H9 (cell line): ENCODE measurements at regions not wholly inside any gene's neighbourhood (a gene's known extent, or its start where the extent isn't known, plus 50 kb on each side); places are given as distances from the start of the nearest gene placed in this dataset.

Experiments used
- DNase-seq: peaks from one replicate; pipeline ENCODE4 v3.0.0-alpha.2; 2017
- H2AFZ ChIP-seq: one replicate; pipeline ENCODE4 v1.6.1; 2013; ENCODE audit warnings: mild to moderate bottlenecking, low read length, control low read depth, moderate library complexity
- H2AK5ac ChIP-seq: 2 replicates; pipeline ENCODE4 v1.6.1; 2013; ENCODE audit warnings: low read length, control low read depth, mixed read lengths; ENCODE audit not compliant: insufficient read length
- H2BK120ac ChIP-seq: one replicate; pipeline ENCODE4 v1.6.1; 2013; ENCODE audit warnings: low read depth, mild to moderate bottlenecking, low read length, control low read depth, inconsistent platforms; ENCODE audit not compliant: poor library complexity, severe bottlenecking
- H2BK12ac ChIP-seq: 2 replicates; pipeline ENCODE4 v1.6.1; 2013; ENCODE audit warnings: low read length, control low read depth, mixed read lengths, low read depth; ENCODE audit not compliant: insufficient read length
- H2BK15ac ChIP-seq: 2 replicates; pipeline ENCODE4 v1.6.1; 2013; ENCODE audit warnings: low read depth, low read length, control low read depth
- H2BK20ac ChIP-seq: one replicate; pipeline ENCODE4 v1.6.1; 2013; ENCODE audit warnings: low read depth, mild to moderate bottlenecking, low read length, control low read depth, inconsistent platforms; ENCODE audit not compliant: poor library complexity, severe bottlenecking
- H2BK5ac ChIP-seq: 2 replicates; pipeline ENCODE4 v1.6.1; 2013; ENCODE audit warnings: low read length, control low read depth, mixed read lengths; ENCODE audit not compliant: insufficient read length
- H3K14ac ChIP-seq: 2 replicates; pipeline ENCODE4 v1.6.1; 2013; ENCODE audit warnings: low read length, control low read depth; ENCODE audit not compliant: insufficient read depth
- H3K18ac ChIP-seq: 2 replicates; pipeline ENCODE4 v1.6.1; 2013; ENCODE audit warnings: low read depth, mild to moderate bottlenecking, mixed read lengths, low read length, control low read depth; ENCODE audit not compliant: insufficient read length
- H3K23ac ChIP-seq: 2 replicates; pipeline ENCODE4 v1.6.1; 2013; ENCODE audit warnings: low read length, control low read depth, mixed read lengths, low read depth; ENCODE audit not compliant: insufficient read length
- H3K23me2 ChIP-seq: 2 replicates; pipeline ENCODE4 v1.6.1; 2013; ENCODE audit warnings: low read depth, mild to moderate bottlenecking, mixed read lengths, low read length, control low read depth; ENCODE audit not compliant: insufficient read length, poor library complexity, severe bottlenecking
- H3K27ac ChIP-seq: 2 replicates; pipeline ENCODE4 v1.5.1; 2013; ENCODE audit warnings: low read length, control low read depth, mixed read lengths, low read depth; ENCODE audit not compliant: insufficient read length
- H3K27me3 ChIP-seq: 2 replicates; pipeline ENCODE4 v1.6.1; 2013; ENCODE audit warnings: low read length, control low read depth, inconsistent platforms; ENCODE audit not compliant: insufficient read depth
- H3K4ac ChIP-seq: 2 replicates; pipeline ENCODE4 v1.6.1; 2013; ENCODE audit warnings: low read depth, mild to moderate bottlenecking, control low read depth, inconsistent platforms, low read length, moderate library complexity
- H3K4me1 ChIP-seq: 2 replicates; pipeline ENCODE4 v1.6.1; 2013; ENCODE audit warnings: low read length, control low read depth, inconsistent platforms; ENCODE audit not compliant: insufficient read depth
- H3K4me2 ChIP-seq: 2 replicates; pipeline ENCODE4 v1.6.1; 2013; ENCODE audit warnings: low read length, control low read depth, mixed read lengths; ENCODE audit not compliant: insufficient read length, insufficient read depth
- H3K56ac ChIP-seq: 2 replicates; pipeline ENCODE4 v1.6.1; 2013; ENCODE audit warnings: low read depth, mild to moderate bottlenecking, mixed read lengths, low read length, control low read depth; ENCODE audit not compliant: insufficient read length
- H3K79me1 ChIP-seq: 2 replicates; pipeline ENCODE4 v1.6.1; 2013; ENCODE audit warnings: low read depth, mild to moderate bottlenecking, moderate library complexity, low read length, control low read depth, inconsistent platforms; ENCODE audit not compliant: insufficient read depth, poor library complexity, severe bottlenecking
- H3K79me2 ChIP-seq: 2 replicates; pipeline ENCODE4 v1.6.1; 2013; ENCODE audit warnings: low read length, control low read depth, inconsistent platforms; ENCODE audit not compliant: insufficient read depth
- H3K9ac ChIP-seq: 2 replicates; pipeline ENCODE4 v1.6.1; 2013; ENCODE audit warnings: low read length, control low read depth, mixed read lengths; ENCODE audit not compliant: insufficient read length; ENCODE audit errors: extremely low read depth
- H3K9me3 ChIP-seq: one replicate; pipeline ENCODE4 v1.6.1; 2013; ENCODE audit warnings: low read depth, low read length, inconsistent platforms; ENCODE audit not compliant: control insufficient read depth
- H3T11ph ChIP-seq: one replicate; pipeline ENCODE4 v1.6.1; 2013; ENCODE audit warnings: mild to moderate bottlenecking, low read length, control low read depth, inconsistent platforms
- H4K20me1 ChIP-seq: one replicate; pipeline ENCODE4 v1.6.1; 2013; ENCODE audit not compliant: control insufficient read depth, insufficient read length, insufficient read depth
- H4K5ac ChIP-seq: 2 replicates; pipeline ENCODE4 v1.6.1; 2013; ENCODE audit warnings: low read depth, mild to moderate bottlenecking, mixed read lengths, low read length, control low read depth; ENCODE audit not compliant: insufficient read length
- H4K8ac ChIP-seq: replicated peaks from 2 replicates; pipeline ENCODE4 v1.6.1; 2013; ENCODE audit warnings: low read length, control low read depth, mixed read lengths, low read depth; ENCODE audit not compliant: insufficient read length
- H4K91ac ChIP-seq: 2 replicates; pipeline ENCODE4 v1.6.1; 2013; ENCODE audit warnings: low read depth, mild to moderate bottlenecking, moderate library complexity, mixed read lengths, low read length, control low read depth; ENCODE audit not compliant: insufficient read length
- H3K27ac Mint-ChIP-seq, 3 experiments: 2 replicates in 2 of 3; 3 replicates in 1 of 3; pipeline ENCODE4 v1.8.0; 2020 to 2021; ENCODE audit warnings: mixed read lengths in 3 of 3, mild to moderate bottlenecking in 1 of 3, moderate library complexity in 1 of 3
- H3K27me3 Mint-ChIP-seq: 2 replicates; pipeline ENCODE4 v1.8.0; 2021; ENCODE audit warnings: low read depth, mild to moderate bottlenecking, moderate library complexity, mixed read lengths
- H3K36me3 Mint-ChIP-seq, 3 experiments: 2 replicates in 2 of 3; 3 replicates in 1 of 3; pipeline ENCODE4 v1.8.0; 2020 to 2021; ENCODE audit warnings: low read depth in 3 of 3, mixed read lengths in 3 of 3; ENCODE audit not compliant: insufficient read depth in 1 of 3
- H3K4me1 Mint-ChIP-seq, 2 experiments: 2 replicates each; pipeline ENCODE4 v1.8.0; 2020; ENCODE audit warnings: mixed read lengths in 2 of 2
- H3K4me3 Mint-ChIP-seq, 2 experiments: 2 replicates in 1 of 2; 3 replicates in 1 of 2; pipeline ENCODE4 v1.8.0; 2020 to 2021; ENCODE audit warnings: mild to moderate bottlenecking in 2 of 2, mixed read lengths in 2 of 2, moderate library complexity in 1 of 2
- H3K9me3 Mint-ChIP-seq, 2 experiments: 2 replicates in 1 of 2; 3 replicates in 1 of 2; pipeline ENCODE4 v1.8.0; 2020; ENCODE audit warnings: mild to moderate bottlenecking in 2 of 2, mixed read lengths in 2 of 2, moderate library complexity in 1 of 2
- CTCF ChIP-seq: fragments of 200-600 bp; sonication (generic); conservative IDR thresholded peaks from 3 replicates; pipeline ENCODE4 v1.8.0; 2021; ENCODE audit warnings: antibody characterized with exemption, mild to moderate bottlenecking
- WGBS: extraction: QIAGEN DNeasy Blood & Tissue Kit; methylation state at CpG from one replicate; pipeline ENCODE4 v1.1.7; 2013; ENCODE audit warnings: missing lambda C conversion rate, low lambda C conversion rate, mixed read lengths; ENCODE audit not compliant: insufficient read length; ENCODE audit errors: extremely low coverage; 5-methylcytosine and 5-hydroxymethylcytosine counted together

GRCh38 chr6:170032197-170032596, 258.7 kb downstream of the DLL1 start:
- Histone ChIP-seq H3K4ac (no peak overlapping the region; the same call in 1 of the 2 replicates), H3K14ac (no peak overlapping the region; the same call in 1 of the 2 replicates), H2BK5ac (no peak overlapping the region), H3K27me3 (no peaks in the 10 kb centered on the region), H2BK15ac (no peak overlapping the region), H3K4me1 (no peaks in the 10 kb centered on the region; the same call in 1 of the 2 replicates), H3K23ac (no peak overlapping the region), H3K18ac (no peak overlapping the region), H3T11ph (no peak overlapping the region), H3K27ac (no peak overlapping the region), H3K56ac (no peak overlapping the region), H3K9ac (no peak overlapping the region), H4K5ac (no peak overlapping the region), H3K9me3 (no peaks in the 10 kb centered on the region), H2BK120ac (no peak overlapping the region), H2BK20ac (no peak overlapping the region), H2AK5ac (no peak overlapping the region), H4K91ac (no peak overlapping the region), H4K20me1 (no peaks in the 10 kb centered on the region), H3K4me2 (no peak overlapping the region), H2BK12ac (no peak overlapping the region), H3K79me2 (no peaks in the 10 kb centered on the region), H4K8ac (no peak overlapping the region), H3K79me1 (no peaks in the 10 kb centered on the region), H3K23me2 (no peaks in the 10 kb centered on the region), H2AFZ (no peak overlapping the region)
- no peak overlapping the region for H3K27ac Mint-ChIP-seq
- DNase-seq = no peak
- TF ChIP-seq CTCF = no peak
- H3K36me3 Mint-ChIP-seq = peaks cover 5 to 30% (median 13%) of the 10 kb centered on the region in 3 experiments; a peak in 6 of 7 replicates
- no peak overlapping the region for H3K4me3 Mint-ChIP-seq
- H3K4me1 Mint-ChIP-seq = peaks cover 19 to 20% of the 10 kb centered on the region in 2 experiments
- whole genome bisulfite sequencing = no CpG with 5 or more reads among the region's 6 CpGs
- H3K9me3 Mint-ChIP-seq = peaks cover 25 to 27% of the 10 kb centered on the region in 2 experiments
- peaks cover 19% of the 10 kb centered on the region for H3K27me3 Mint-ChIP-seq
